WTC11 (cell line): ENCODE measurements at regions not wholly inside any gene's neighbourhood (a gene's known extent, or its start where the extent isn't known, plus 50 kb on each side); places are given as distances from the start of the nearest gene placed in this dataset.

ENCODE experiments used
- ATAC-seq: fragments of 200-7000 bp; cut with Tn5 transposase; 2 replicates; pipeline ENCODE4 v1.10.0; 2021; ENCODE audit warnings: mild to moderate bottlenecking, moderate library complexity
- CTCF ChIA-PET: fragments of 300-600 bp; sonication (Branson Sonifier 250); formaldehyde crosslinking; loops from one replicate; lab custom pipeline; 2021; ENCODE audit warnings: antibody characterized with exemption; lab: Charles Lee
- POLR2A ChIA-PET: fragments of 350-600 bp; sonication (Branson Sonifier 250); formaldehyde crosslinking; loops from one replicate; lab custom pipeline; 2021; ENCODE audit warnings: antibody characterized with exemption; lab: Charles Lee
- DNase-seq: peaks from one replicate; pipeline ENCODE4 v3.0.0; 2021; ENCODE audit warnings: low spot score
- H3K27ac Mint-ChIP-seq: 2 replicates; pipeline ENCODE4 v1.8.0; 2021; ENCODE audit warnings: mixed read lengths
- H3K27me3 Mint-ChIP-seq: 2 replicates; pipeline ENCODE4 v1.8.0; 2021; ENCODE audit warnings: low read depth, mild to moderate bottlenecking, moderate library complexity, mixed read lengths
- H3K36me3 Mint-ChIP-seq: 2 replicates; pipeline ENCODE4 v1.8.0; 2021; ENCODE audit warnings: mixed read lengths
- H3K4me1 Mint-ChIP-seq: 2 replicates; pipeline ENCODE4 v1.8.0; 2022; ENCODE audit warnings: mixed read lengths
- H3K4me3 Mint-ChIP-seq: 2 replicates; pipeline ENCODE4 v1.8.0; 2021; ENCODE audit warnings: mild to moderate bottlenecking, moderate library complexity, mixed read lengths
- H3K9me3 Mint-ChIP-seq: 2 replicates; pipeline ENCODE4 v1.8.0; 2021; ENCODE audit warnings: mixed read lengths
- ATF1 ChIP-seq: sonication (generic); formaldehyde crosslinking; IDR thresholded peaks from 2 replicates; pipeline ENCODE4 v1.8.1; 2023; ENCODE audit warnings: mild to moderate bottlenecking, moderate library complexity, missing genetic modification reagents
- CREB1 ChIP-seq: sonication (generic); formaldehyde crosslinking; IDR thresholded peaks from 2 replicates; pipeline ENCODE4 v1.8.0; 2023; ENCODE audit warnings: mild to moderate bottlenecking, missing genetic modification reagents
- CREM ChIP-seq: sonication (generic); formaldehyde crosslinking; IDR thresholded peaks from 2 replicates; pipeline ENCODE4 v1.8.1; 2022; ENCODE audit warnings: mild to moderate bottlenecking, missing genetic modification reagents, moderate library complexity
- E2F5 ChIP-seq: sonication (generic); formaldehyde crosslinking; IDR thresholded peaks from 2 replicates; pipeline ENCODE4 v1.8.1; 2022; ENCODE audit warnings: mild to moderate bottlenecking, moderate library complexity, missing genetic modification reagents
- FOXK1 ChIP-seq: sonication (generic); formaldehyde crosslinking; IDR thresholded peaks from 2 replicates; pipeline ENCODE4 v1.8.0; 2022; ENCODE audit warnings: mild to moderate bottlenecking, moderate library complexity, missing genetic modification reagents
- KAT7 ChIP-seq: sonication (generic); formaldehyde crosslinking; IDR thresholded peaks from 2 replicates; pipeline ENCODE4 v1.8.1; 2023; ENCODE audit warnings: missing genetic modification reagents, mild to moderate bottlenecking, borderline replicate concordance
- NFATC4 ChIP-seq: fragments of 250-450 bp; sonication (Bioruptor Pico); IDR thresholded peaks from 2 replicates; pipeline ENCODE4 v1.9.0; 2021; ENCODE audit warnings: mild to moderate bottlenecking
- PRRX2 ChIP-seq: fragments of 250-450 bp; sonication (Bioruptor Pico); IDR thresholded peaks from 2 replicates; pipeline ENCODE4 v1.8.0; 2021; ENCODE audit warnings: mild to moderate bottlenecking
- ZNF138 ChIP-seq: sonication (generic); formaldehyde crosslinking; conservative IDR thresholded peaks from 2 replicates; pipeline ENCODE4 v1.8.1; 2022; ENCODE audit warnings: mild to moderate bottlenecking, moderate library complexity, missing genetic modification reagents
- ZNF263 ChIP-seq: sonication (generic); formaldehyde crosslinking; IDR thresholded peaks from 2 replicates; pipeline ENCODE4 v1.8.1; 2022; ENCODE audit warnings: low read depth, mild to moderate bottlenecking, moderate library complexity, missing genetic modification reagents
- ZNF532 ChIP-seq: fragments of 250-450 bp; sonication (Bioruptor Pico); IDR thresholded peaks from 2 replicates; pipeline ENCODE4 v1.9.0; 2021; ENCODE audit warnings: mild to moderate bottlenecking, borderline replicate concordance
- ZNF671 ChIP-seq: fragments of 250-450 bp; sonication (Bioruptor Pico); IDR thresholded peaks from 2 replicates; pipeline ENCODE4 v1.8.0; 2021; ENCODE audit warnings: mild to moderate bottlenecking
- TF ChIP-seq, protein P1 (sequence below): fragments of 250-450 bp; sonication (Bioruptor Pico); conservative IDR thresholded peaks from 2 replicates; pipeline ENCODE4 v1.9.0; 2021; ENCODE audit warnings: mild to moderate bottlenecking
- TF ChIP-seq, protein P2 (sequence below): fragments of 250-450 bp; sonication (Bioruptor Pico); IDR thresholded peaks from 2 replicates; pipeline ENCODE4 v1.9.0; 2021; ENCODE audit warnings: moderate library complexity, mild to moderate bottlenecking, inconsistent platforms, borderline replicate concordance
- TF ChIP-seq, protein P3 (sequence below): sonication (generic); formaldehyde crosslinking; IDR thresholded peaks from 2 replicates; pipeline ENCODE4 v1.8.1; 2023; ENCODE audit warnings: mild to moderate bottlenecking, missing genetic modification reagents, moderate library complexity
- TF ChIP-seq, protein P4 (sequence below): sonication (generic); formaldehyde crosslinking; IDR thresholded peaks from 2 replicates; pipeline ENCODE4 v1.8.1; 2023; ENCODE audit warnings: mild to moderate bottlenecking, missing genetic modification reagents, borderline replicate concordance
- TF ChIP-seq, protein P5 (sequence below): sonication (generic); formaldehyde crosslinking; IDR thresholded peaks from 2 replicates; pipeline ENCODE4 v1.8.1; 2023; ENCODE audit warnings: mild to moderate bottlenecking, missing genetic modification reagents
- TF ChIP-seq, protein P6 (sequence below): fragments of 250-450 bp; sonication (Bioruptor Pico); IDR thresholded peaks from 2 replicates; pipeline ENCODE4 v1.8.0; 2021; ENCODE audit warnings: mild to moderate bottlenecking

DNA sequence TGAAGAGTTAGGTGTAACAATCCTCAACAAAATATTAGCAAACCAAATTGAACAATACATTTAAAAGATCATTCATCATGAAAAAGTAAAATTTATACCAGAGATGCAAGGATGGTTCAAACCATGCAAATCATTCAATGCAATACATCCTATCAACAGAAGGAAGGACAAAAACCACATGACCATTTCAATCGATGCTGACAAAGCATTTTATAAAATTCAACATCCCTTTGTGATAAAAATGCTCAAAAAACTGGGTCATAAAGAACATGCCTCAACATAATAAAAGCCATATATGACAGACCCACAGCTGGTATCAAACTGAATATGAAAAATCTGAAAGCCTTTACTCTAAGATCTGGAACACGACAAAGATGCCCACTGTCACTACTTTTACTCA lies 490.3 kb upstream of the IRAK1BP1 start (continued):
- TF ChIP-seq, protein P1, sequence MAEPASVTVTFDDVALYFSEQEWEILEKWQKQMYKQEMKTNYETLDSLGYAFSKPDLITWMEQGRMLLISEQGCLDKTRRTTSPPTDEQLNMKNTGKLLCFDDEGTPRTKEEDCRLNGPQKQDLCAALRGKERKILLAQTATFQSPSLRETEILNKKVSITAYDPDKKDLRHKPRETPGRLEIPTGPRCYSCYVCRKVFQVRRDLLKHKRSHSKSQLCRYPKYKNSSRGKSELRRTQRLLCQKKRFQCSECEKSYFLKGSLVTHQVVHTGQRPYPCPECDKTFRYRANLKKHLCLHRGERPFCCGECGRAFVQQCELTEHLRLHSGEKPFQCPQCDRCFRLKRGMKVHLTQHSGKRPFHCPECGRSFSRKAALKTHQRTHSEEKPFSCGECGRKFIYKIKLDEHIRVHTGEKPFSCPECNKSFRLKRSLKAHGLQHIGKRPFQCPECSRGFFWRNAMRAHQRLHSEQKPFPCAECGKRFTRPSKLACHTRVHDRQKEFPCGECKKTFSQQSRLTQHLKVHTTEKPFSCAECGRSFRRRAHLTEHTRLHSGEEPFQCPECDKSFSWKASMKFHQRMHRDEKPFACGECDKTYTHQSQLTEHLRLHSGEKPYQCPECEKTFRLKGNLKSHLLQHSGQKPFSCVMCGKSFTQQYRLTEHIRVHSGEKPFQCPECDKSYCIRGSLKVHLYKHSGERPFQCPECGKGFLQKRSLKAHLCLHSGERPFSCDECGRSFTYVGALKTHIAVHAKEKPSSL (CRISPR knock-in tag) = no peak
- TF ChIP-seq, protein P2, sequence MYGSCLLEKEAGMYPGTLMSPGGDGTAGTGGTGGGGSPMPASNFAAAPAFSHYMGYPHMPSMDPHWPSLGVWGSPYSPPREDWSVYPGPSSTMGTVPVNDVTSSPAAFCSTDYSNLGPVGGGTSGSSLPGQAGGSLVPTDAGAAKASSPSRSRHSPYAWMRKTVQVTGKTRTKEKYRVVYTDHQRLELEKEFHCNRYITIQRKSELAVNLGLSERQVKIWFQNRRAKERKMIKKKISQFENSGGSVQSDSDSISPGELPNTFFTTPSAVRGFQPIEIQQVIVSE (CRISPR knock-in tag) = no peak
- TF ChIP-seq PRRX2 (CRISPR knock-in tag) = no peak

DNA sequence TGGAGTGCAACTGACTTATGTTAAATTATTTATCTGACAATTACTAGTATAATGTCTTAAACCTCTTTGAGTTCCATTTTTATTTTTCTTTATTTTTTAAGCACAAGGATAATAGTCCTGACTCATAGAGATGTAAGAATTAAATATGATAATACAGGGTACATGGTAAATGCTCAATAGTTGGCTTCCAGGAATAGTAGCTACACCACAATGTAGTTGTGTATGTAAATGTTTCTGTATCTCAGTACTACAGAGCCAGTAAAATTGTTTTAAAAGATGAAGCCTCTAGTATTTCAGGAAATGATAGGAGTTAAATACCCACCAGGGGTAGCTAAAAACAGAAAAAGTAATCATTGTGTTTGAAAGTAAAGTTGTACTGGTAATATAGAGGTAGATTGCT lies 487.4 kb upstream of the IRAK1BP1 start:
- Mint-ChIP-seq H3K27me3 (no peaks in the 10 kb centered on the region), H3K36me3 (no peaks in the 10 kb centered on the region; the same call in 1 of the 2 replicates), H3K27ac (no peak overlapping the region), H3K9me3 (peaks cover 51% of the 10 kb centered on the region), H3K4me3 (no peak overlapping the region), H3K4me1 (peaks cover 4% of the 10 kb centered on the region)
- CTCF ChIA-PET = no interaction called here
- POLR2A ChIA-PET = no interaction called here
- DNase-seq (no peak), ATAC-seq (no peak)
- TF ChIP-seq, protein P3, sequence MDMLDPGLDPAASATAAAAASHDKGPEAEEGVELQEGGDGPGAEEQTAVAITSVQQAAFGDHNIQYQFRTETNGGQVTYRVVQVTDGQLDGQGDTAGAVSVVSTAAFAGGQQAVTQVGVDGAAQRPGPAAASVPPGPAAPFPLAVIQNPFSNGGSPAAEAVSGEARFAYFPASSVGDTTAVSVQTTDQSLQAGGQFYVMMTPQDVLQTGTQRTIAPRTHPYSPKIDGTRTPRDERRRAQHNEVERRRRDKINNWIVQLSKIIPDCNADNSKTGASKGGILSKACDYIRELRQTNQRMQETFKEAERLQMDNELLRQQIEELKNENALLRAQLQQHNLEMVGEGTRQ (CRISPR knock-in tag) = no peak
- TF ChIP-seq CREB1 (CRISPR knock-in tag) (no peak), ZNF138 (no peak), CREM (no peak), ZNF263 (no peak), KAT7 (no peak), ZNF671 (no peak)
- TF ChIP-seq, protein P4, sequence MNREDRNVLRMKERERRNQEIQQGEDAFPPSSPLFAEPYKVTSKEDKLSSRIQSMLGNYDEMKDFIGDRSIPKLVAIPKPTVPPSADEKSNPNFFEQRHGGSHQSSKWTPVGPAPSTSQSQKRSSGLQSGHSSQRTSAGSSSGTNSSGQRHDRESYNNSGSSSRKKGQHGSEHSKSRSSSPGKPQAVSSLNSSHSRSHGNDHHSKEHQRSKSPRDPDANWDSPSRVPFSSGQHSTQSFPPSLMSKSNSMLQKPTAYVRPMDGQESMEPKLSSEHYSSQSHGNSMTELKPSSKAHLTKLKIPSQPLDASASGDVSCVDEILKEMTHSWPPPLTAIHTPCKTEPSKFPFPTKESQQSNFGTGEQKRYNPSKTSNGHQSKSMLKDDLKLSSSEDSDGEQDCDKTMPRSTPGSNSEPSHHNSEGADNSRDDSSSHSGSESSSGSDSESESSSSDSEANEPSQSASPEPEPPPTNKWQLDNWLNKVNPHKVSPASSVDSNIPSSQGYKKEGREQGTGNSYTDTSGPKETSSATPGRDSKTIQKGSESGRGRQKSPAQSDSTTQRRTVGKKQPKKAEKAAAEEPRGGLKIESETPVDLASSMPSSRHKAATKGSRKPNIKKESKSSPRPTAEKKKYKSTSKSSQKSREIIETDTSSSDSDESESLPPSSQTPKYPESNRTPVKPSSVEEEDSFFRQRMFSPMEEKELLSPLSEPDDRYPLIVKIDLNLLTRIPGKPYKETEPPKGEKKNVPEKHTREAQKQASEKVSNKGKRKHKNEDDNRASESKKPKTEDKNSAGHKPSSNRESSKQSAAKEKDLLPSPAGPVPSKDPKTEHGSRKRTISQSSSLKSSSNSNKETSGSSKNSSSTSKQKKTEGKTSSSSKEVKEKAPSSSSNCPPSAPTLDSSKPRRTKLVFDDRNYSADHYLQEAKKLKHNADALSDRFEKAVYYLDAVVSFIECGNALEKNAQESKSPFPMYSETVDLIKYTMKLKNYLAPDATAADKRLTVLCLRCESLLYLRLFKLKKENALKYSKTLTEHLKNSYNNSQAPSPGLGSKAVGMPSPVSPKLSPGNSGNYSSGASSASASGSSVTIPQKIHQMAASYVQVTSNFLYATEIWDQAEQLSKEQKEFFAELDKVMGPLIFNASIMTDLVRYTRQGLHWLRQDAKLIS (CRISPR knock-in tag) = no peak

- CTCF ChIA-PET = no interaction called here
- H3K9me3 Mint-ChIP-seq = peaks cover 52% of the 10 kb centered on the region
- peaks cover 4% of the 10 kb centered on the region for H3K4me1 Mint-ChIP-seq
- ATAC-seq (no peak), DNase-seq (no peak)
- no peak overlapping the region for H3K4me3 Mint-ChIP-seq
- H3K27me3 Mint-ChIP-seq = no peaks in the 10 kb centered on the region
- POLR2A ChIA-PET = no interaction called here
- peak overlapping the region; percentile 52; the same call in 1 of the 2 replicates for H3K27ac Mint-ChIP-seq
- peaks cover 5% of the 10 kb centered on the region for H3K36me3 Mint-ChIP-seq
- TF ChIP-seq, protein P5, sequence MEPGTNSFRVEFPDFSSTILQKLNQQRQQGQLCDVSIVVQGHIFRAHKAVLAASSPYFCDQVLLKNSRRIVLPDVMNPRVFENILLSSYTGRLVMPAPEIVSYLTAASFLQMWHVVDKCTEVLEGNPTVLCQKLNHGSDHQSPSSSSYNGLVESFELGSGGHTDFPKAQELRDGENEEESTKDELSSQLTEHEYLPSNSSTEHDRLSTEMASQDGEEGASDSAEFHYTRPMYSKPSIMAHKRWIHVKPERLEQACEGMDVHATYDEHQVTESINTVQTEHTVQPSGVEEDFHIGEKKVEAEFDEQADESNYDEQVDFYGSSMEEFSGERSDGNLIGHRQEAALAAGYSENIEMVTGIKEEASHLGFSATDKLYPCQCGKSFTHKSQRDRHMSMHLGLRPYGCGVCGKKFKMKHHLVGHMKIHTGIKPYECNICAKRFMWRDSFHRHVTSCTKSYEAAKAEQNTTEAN (CRISPR knock-in tag) = no peak
- no peak for TF ChIP-seq NFATC4
- no peak for TF ChIP-seq E2F5 (CRISPR knock-in tag)
- TF ChIP-seq ZNF532 (CRISPR knock-in tag) = no peak
- TF ChIP-seq ATF1 (CRISPR knock-in tag) = no peak
- TF ChIP-seq ZNF263 = no peak
- TF ChIP-seq, protein P6, sequence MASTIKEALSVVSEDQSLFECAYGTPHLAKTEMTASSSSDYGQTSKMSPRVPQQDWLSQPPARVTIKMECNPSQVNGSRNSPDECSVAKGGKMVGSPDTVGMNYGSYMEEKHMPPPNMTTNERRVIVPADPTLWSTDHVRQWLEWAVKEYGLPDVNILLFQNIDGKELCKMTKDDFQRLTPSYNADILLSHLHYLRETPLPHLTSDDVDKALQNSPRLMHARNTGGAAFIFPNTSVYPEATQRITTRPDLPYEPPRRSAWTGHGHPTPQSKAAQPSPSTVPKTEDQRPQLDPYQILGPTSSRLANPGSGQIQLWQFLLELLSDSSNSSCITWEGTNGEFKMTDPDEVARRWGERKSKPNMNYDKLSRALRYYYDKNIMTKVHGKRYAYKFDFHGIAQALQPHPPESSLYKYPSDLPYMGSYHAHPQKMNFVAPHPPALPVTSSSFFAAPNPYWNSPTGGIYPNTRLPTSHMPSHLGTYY (CRISPR knock-in tag) = no peak
- TF ChIP-seq FOXK1 (CRISPR knock-in tag) = no peak
Measured at GRCh38 chr6:78380541-78380940, 486.8 kb upstream of the IRAK1BP1 start.
